Choroid plexus epithelial cell (primary cell): ENCODE measurements at regions not wholly inside any gene's neighbourhood (a gene's known extent, or its start where the extent isn't known, plus 50 kb on each side); places are given as distances from the start of the nearest gene placed in this dataset.

ENCODE experiments used
- DNase-seq: peaks from one replicate; pipeline ENCODE4 v3.0.0-alpha.2; 2010; ENCODE audit warnings: low read depth
- H3K4me3 ChIP-seq: 2 replicates; pipeline ENCODE4 v1.5.1; 2011; ENCODE audit warnings: low read depth, mild to moderate bottlenecking, control low read depth, low read length, moderate library complexity
- CTCF ChIP-seq: conservative IDR thresholded peaks from 2 replicates; pipeline ENCODE4 v1.5.1; 2011; ENCODE audit warnings: low read depth, mild to moderate bottlenecking, control low read depth, inconsistent platforms, low read length, moderate library complexity

GRCh38 chr1:87191646-87192045 is 137.0 kb upstream of the LMO4 start:
- DNase-seq: no peak
- no peak for TF ChIP-seq CTCF
- no peak overlapping the region for H3K4me3 ChIP-seq

GRCh38 chr1:87194271-87194774 is 134.4 kb upstream of the LMO4 start:
- DNase-seq: no peak
- no peak for TF ChIP-seq CTCF
- no peak overlapping the region for H3K4me3 ChIP-seq

- H3K4me3 ChIP-seq: no peak overlapping the region
- TF ChIP-seq CTCF: no peak
- no peak for DNase-seq
These were observed 133.8 kb upstream of the LMO4 start for GRCh38 chr1:87194856-87195255.

GRCh38 chr1:87196110-87196827 is 132.4 kb upstream of the LMO4 start:
- TF ChIP-seq CTCF: no peak
- H3K4me3 ChIP-seq: no peak overlapping the region
- no peak for DNase-seq

- DNase-seq: no peak
These were observed 131.5 kb upstream of the LMO4 start for GRCh38 chr1:87197156-87197555.

GRCh38 chr1:87197641-87198040 is 131.0 kb upstream of the LMO4 start:
- no peak for DNase-seq
- no peak overlapping the region for H3K4me3 ChIP-seq
- no peak for TF ChIP-seq CTCF

More at GRCh38 chr1:87197156-87197555, 131.5 kb upstream of the LMO4 start:
- no peak for TF ChIP-seq CTCF
- no peak overlapping the region for H3K4me3 ChIP-seq
